CD14-positive monocyte (primary cell): ENCODE measurements at regions not wholly inside any gene's neighbourhood (a gene's known extent, or its start where the extent isn't known, plus 50 kb on each side); places are given as distances from the start of the nearest gene placed in this dataset.

Source experiments
- DNase-seq, 3 donors: peaks; one replicate each; pipeline ENCODE4 v3.0.0-alpha.2; 2011 to 2022
- H2AFZ ChIP-seq: 2 replicates; pipeline ENCODE4 v1.6.0; 2012; ENCODE audit warnings: mild to moderate bottlenecking, low read depth, low read length, inconsistent platforms; ENCODE audit not compliant: insufficient read depth, poor library complexity, severe bottlenecking
- H3K27ac ChIP-seq, 2 donors: 1 replicate in 1 of 2; 2 replicates in 1 of 2; pipeline ENCODE4 v1.5.1; 2012 to 2013; ENCODE audit warnings: low read length in 2 of 2, control low read depth in 1 of 2, inconsistent platforms in 1 of 2, low read depth in 1 of 2, mild to moderate bottlenecking in 1 of 2
- H3K27me3 ChIP-seq, 2 donors: one replicate each; pipeline versions ENCODE4 v1.6.0 to v1.6.1; 2011 to 2013; ENCODE audit warnings: low read length in 2 of 2; ENCODE audit not compliant: control insufficient read depth in 2 of 2, insufficient read depth in 2 of 2
- H3K36me3 ChIP-seq, 2 donors: replicated peaks in 1 of 2; 1 replicate in 1 of 2; 2 replicates in 1 of 2; pipeline versions ENCODE4 v1.5.1 to v1.6.1; 2012 to 2013; ENCODE audit warnings: low read length in 2 of 2, control low read depth in 1 of 2, inconsistent platforms in 1 of 2, mild to moderate bottlenecking in 1 of 2; ENCODE audit not compliant: insufficient read depth in 2 of 2, control insufficient read depth in 1 of 2
- H3K4me1 ChIP-seq, 2 donors: 1 replicate in 1 of 2; 2 replicates in 1 of 2; pipeline versions ENCODE4 v1.5.1 to v1.6.1; 2012 to 2013; ENCODE audit warnings: low read length in 2 of 2, control low read depth in 1 of 2, inconsistent platforms in 1 of 2, mild to moderate bottlenecking in 1 of 2, moderate library complexity in 1 of 2; ENCODE audit not compliant: insufficient read depth in 2 of 2, control insufficient read depth in 1 of 2
- H3K4me2 ChIP-seq: replicated peaks from 2 replicates; pipeline ENCODE3; 2012; ENCODE audit warnings: low read length, moderate library complexity, mild to moderate bottlenecking; ENCODE audit not compliant: poor library complexity, severe bottlenecking; ENCODE audit errors: extremely low read depth
- H3K4me3 ChIP-seq, 3 experiments: fragments of 200-600 bp in 1 of 3; sonication (generic) in 1 of 3; replicated peaks in 1 of 3; 1 replicate in 2 of 3; 2 replicates in 1 of 3; pipeline ENCODE4 v1.5.1; 2011 to 2013; ENCODE audit warnings: low read length in 3 of 3, mild to moderate bottlenecking in 3 of 3, control low read depth in 2 of 3, low read depth in 2 of 3, inconsistent platforms in 1 of 3, moderate library complexity in 1 of 3
- H3K79me2 ChIP-seq: 2 replicates; pipeline ENCODE4 v1.6.0; 2012; ENCODE audit warnings: mild to moderate bottlenecking, control low read depth, inconsistent platforms, low read length, moderate library complexity; ENCODE audit not compliant: insufficient read depth
- H3K9ac ChIP-seq: 2 replicates; pipeline ENCODE4 v1.6.0; 2017; ENCODE audit warnings: low read length, mild to moderate bottlenecking; ENCODE audit not compliant: insufficient read depth, poor library complexity, severe bottlenecking
- H3K9me3 ChIP-seq, 2 donors: replicated peaks in 1 of 2; 1 replicate in 1 of 2; 2 replicates in 1 of 2; pipeline versions ENCODE4 v1.5.1 to v1.6.1; 2012 to 2013; ENCODE audit warnings: low read length in 2 of 2, control low read depth in 1 of 2; ENCODE audit not compliant: control insufficient read depth in 1 of 2, insufficient read depth in 1 of 2
- H4K20me1 ChIP-seq: 2 replicates; pipeline ENCODE4 v1.6.0; 2012; ENCODE audit warnings: mild to moderate bottlenecking, low read length, control low read depth, moderate library complexity; ENCODE audit not compliant: insufficient read depth
- H3K27ac Mint-ChIP-seq, 7 donors: one replicate each; pipeline ENCODE4 v1.8.0; 2020; ENCODE audit warnings: mild to moderate bottlenecking in 7 of 7, mixed read lengths in 7 of 7, moderate library complexity in 6 of 7, inconsistent platforms in 2 of 7
- H3K27me3 Mint-ChIP-seq, 3 donors: one replicate each; pipeline ENCODE4 v1.8.0; 2021 to 2022; ENCODE audit warnings: low read depth in 3 of 3, mild to moderate bottlenecking in 3 of 3, mixed read lengths in 3 of 3, moderate library complexity in 3 of 3, inconsistent platforms in 1 of 3
- H3K36me3 Mint-ChIP-seq, 2 donors: one replicate each; pipeline ENCODE4 v1.8.0; 2020; ENCODE audit warnings: mixed read lengths in 2 of 2, inconsistent platforms in 1 of 2, mild to moderate bottlenecking in 1 of 2
- H3K4me1 Mint-ChIP-seq: one replicate; pipeline ENCODE4 v1.8.0; 2020; ENCODE audit warnings: mild to moderate bottlenecking, mixed read lengths
- H3K4me3 Mint-ChIP-seq, 2 donors: one replicate each; pipeline ENCODE4 v1.8.0; 2020; ENCODE audit warnings: mild to moderate bottlenecking in 2 of 2, mixed read lengths in 2 of 2, moderate library complexity in 1 of 2
- H3K9me3 Mint-ChIP-seq, 7 donors: one replicate each; pipeline ENCODE4 v1.8.0; 2020 to 2022; ENCODE audit warnings: mixed read lengths in 7 of 7, mild to moderate bottlenecking in 6 of 7, moderate library complexity in 6 of 7, inconsistent platforms in 2 of 7
- WGBS: methylation state at CpG from one replicate; pipeline ENCODE4 v1.1.5; 2013; ENCODE audit warnings: missing lambda C conversion rate; ENCODE audit not compliant: insufficient coverage; 5-methylcytosine and 5-hydroxymethylcytosine counted together
- intact Hi-C, 2 donors: fragments of 100-400 bp; cut with micrococcal nuclease; formaldehyde crosslinking; loops; one replicate each; pipeline versions ENCODE4 v1.15.0 to v1.15.1; 2023
- TF ChIP-seq, protein P1 (sequence below): fragments of 200-600 bp; IDR thresholded peaks from one replicate; pipeline ENCODE4 v1.8.0; 2022; ENCODE audit warnings: antibody characterized with exemption, mild to moderate bottlenecking

- no peaks in the 10 kb centered on the region for H3K9me3 ChIP-seq
- no peak for DNase-seq
- Mint-ChIP-seq H3K4me1 (no peaks in the 10 kb centered on the region), H3K36me3 (no peaks in the 10 kb centered on the region), H3K27ac (no peak overlapping the region), H3K9me3 (peaks cover 0 to 2% (median 0%) of the 10 kb centered on the region in 7 donors), H3K4me3 (no peak overlapping the region), H3K27me3 (peaks cover 2 to 13% (median 3%) of the 10 kb centered on the region in 3 donors)
- no peaks in the 10 kb centered on the region for H4K20me1 ChIP-seq
- no peak overlapping the region for H3K27ac ChIP-seq
- H2AFZ ChIP-seq: no peak overlapping the region
- H3K4me1 ChIP-seq: no peaks in the 10 kb centered on the region
- no peaks in the 10 kb centered on the region for H3K79me2 ChIP-seq
- no peaks in the 10 kb centered on the region for H3K36me3 ChIP-seq
- H3K4me2 ChIP-seq: no peak overlapping the region
- H3K4me3 ChIP-seq: no peak overlapping the region
- H3K27me3 ChIP-seq: peaks cover 0 to 4% of the 10 kb centered on the region in 2 donors
- H3K9ac ChIP-seq: no peak overlapping the region
- intact Hi-C loops: no loop called here
- WGBS: 83% methylated on average over 1 of the region's 1 CpG
- TF ChIP-seq, protein P1, sequence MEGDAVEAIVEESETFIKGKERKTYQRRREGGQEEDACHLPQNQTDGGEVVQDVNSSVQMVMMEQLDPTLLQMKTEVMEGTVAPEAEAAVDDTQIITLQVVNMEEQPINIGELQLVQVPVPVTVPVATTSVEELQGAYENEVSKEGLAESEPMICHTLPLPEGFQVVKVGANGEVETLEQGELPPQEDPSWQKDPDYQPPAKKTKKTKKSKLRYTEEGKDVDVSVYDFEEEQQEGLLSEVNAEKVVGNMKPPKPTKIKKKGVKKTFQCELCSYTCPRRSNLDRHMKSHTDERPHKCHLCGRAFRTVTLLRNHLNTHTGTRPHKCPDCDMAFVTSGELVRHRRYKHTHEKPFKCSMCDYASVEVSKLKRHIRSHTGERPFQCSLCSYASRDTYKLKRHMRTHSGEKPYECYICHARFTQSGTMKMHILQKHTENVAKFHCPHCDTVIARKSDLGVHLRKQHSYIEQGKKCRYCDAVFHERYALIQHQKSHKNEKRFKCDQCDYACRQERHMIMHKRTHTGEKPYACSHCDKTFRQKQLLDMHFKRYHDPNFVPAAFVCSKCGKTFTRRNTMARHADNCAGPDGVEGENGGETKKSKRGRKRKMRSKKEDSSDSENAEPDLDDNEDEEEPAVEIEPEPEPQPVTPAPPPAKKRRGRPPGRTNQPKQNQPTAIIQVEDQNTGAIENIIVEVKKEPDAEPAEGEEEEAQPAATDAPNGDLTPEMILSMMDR: no peak
These were observed 886.0 kb downstream of the TUSC7 start for GRCh38 chr3:117595615-117596014.

GRCh38 chr3:117596503-117596902 is 886.9 kb downstream of the TUSC7 start:
- Mint-ChIP-seq H3K27me3 (peaks cover 2 to 13% (median 3%) of the 10 kb centered on the region in 3 donors), H3K4me1 (no peaks in the 10 kb centered on the region), H3K4me3 (no peak overlapping the region), H3K27ac (no peak overlapping the region), H3K9me3 (peaks cover 0 to 2% (median 0%) of the 10 kb centered on the region in 7 donors), H3K36me3 (no peaks in the 10 kb centered on the region)
- no peaks in the 10 kb centered on the region for H3K4me1 ChIP-seq
- peaks cover 0 to 4% of the 10 kb centered on the region in 2 donors for H3K27me3 ChIP-seq
- no peaks in the 10 kb centered on the region for H3K9me3 ChIP-seq
- no peak overlapping the region for H3K9ac ChIP-seq
- TF ChIP-seq, protein P1: no peak
- no peaks in the 10 kb centered on the region for H3K36me3 ChIP-seq
- H4K20me1 ChIP-seq: no peaks in the 10 kb centered on the region
- no peak overlapping the region for H2AFZ ChIP-seq
- DNase-seq: no peak
- H3K27ac ChIP-seq: no peak overlapping the region
- H3K4me3 ChIP-seq: no peak overlapping the region
- intact Hi-C loops: no loop called here
- no CpG with 5 or more reads among the region's 1 CpG for WGBS
- H3K79me2 ChIP-seq: no peaks in the 10 kb centered on the region
- H3K4me2 ChIP-seq: no peak overlapping the region
